T47D (cell line): ENCODE measurements at regions not wholly inside any gene's neighbourhood (a gene's known extent, or its start where the extent isn't known, plus 50 kb on each side); places are given as distances from the start of the nearest gene placed in this dataset.

Experiments used
- DNase-seq, 2 experiments: peaks; one replicate each; pipeline versions ENCODE4 v3.0.0 to v3.0.0-alpha.2; 2011 to 2012; ENCODE audit warnings: low read depth in 1 of 2, low spot score in 1 of 2
- JUND ChIP-seq: IDR thresholded peaks from 2 replicates; pipeline ENCODE4 v1.6.1; 2012; ENCODE audit warnings: low read depth
- in situ Hi-C: cut with HindIII; loops from 2 replicates; pipeline ENCODE4 v1.10.0; 2016; ENCODE audit warnings: low sequenced_read_pairs, low pct_unique_long_range_greater_than_20kb

DNA sequence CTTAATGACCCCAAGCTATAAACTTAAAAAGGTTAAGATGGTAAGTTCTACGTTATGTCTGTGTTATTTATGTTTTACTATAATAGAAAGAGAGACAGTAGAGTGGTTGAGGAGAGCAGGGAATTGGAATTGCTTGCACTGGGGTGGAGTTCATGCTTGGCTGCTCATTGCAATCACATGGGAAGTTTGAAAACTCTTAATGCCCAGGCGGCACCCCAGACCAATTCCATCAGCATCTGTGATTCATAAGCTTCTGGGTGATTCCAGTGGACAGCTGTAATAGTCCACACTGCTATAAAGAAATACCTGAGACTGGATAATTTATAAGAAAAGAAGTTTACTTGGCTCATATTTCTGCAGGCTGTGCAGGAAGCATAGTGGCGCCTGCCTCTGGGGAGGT lies 323.9 kb upstream of the MSX2 start:
- no peak for TF ChIP-seq JUND
- in situ Hi-C loops = no loop called here
- DNase-seq = no peak

DNA sequence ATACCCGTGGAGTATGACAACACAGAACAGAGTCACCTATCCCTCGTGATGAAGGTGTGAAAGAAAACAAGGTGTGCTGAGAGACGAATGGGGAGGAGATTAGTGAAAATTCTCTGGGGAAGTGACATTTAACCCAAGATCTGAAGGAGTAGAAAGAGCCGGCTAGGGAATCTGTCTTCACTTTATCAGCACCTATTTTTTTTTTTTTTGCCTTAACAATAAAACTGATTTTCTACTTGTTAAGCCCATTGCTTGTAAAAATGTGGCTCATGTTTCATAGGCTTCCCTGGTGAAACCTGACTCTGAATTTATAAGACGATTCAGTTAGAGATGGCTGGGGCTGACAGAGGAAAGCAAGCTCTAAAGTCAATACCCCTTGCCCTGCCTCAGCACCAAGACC lies 322.6 kb upstream of the MSX2 start:
- no peak for DNase-seq
- in situ Hi-C loops = no loop called here
- TF ChIP-seq JUND = no peak

DNA sequence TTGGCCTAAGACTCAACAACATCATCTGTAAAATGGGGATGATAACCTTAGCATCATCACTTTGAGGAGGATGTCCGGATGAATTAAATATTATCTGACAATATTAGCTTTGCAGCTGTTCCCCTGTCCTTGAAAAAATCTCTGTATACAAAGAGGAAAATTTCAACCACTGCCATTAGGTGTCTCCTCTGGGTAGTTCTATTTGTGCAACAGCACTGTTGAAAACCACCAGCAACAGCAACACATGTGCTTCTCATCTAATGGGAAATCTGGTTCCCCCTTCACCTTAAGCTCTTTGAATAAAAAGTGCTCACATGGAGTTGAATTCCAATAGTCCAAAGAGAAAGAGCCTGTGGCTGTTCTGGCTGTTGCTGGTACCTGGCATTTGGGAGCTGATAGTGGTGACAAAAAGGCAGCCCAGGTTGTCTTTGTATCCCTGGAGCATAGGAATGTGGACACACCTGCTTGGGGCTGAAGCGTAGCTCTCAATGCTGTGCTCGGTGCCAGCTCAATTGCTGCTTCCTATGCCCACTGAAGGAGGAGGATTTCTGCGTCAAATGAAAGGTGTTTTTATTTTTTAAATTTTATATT lies 322.1 kb upstream of the MSX2 start:
- in situ Hi-C loops = no loop called here
- peak; percentile 32 to 84 for DNase-seq
- no peak for TF ChIP-seq JUND

DNA sequence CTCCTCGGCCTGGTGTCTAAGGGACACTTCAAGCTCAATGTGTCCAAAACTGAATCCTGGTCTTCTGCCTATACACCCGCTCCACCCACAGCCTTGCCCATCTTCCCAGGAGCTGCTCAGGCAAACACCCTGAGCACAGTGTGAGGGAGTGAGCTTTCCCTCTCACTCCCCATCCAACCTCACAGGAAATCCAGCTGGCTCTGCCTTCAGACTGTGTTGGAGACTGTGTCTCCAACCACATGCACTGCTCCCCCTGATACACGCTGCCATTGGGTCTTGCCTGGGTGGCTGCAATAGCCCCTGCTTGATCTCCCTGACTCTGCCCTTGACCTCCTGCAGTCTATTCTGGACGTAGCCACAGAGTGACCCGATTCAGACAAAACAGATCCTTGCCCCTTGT lies 319.5 kb upstream of the MSX2 start:
- in situ Hi-C loops = no loop called here
- TF ChIP-seq JUND = no peak
- no peak for DNase-seq

DNA sequence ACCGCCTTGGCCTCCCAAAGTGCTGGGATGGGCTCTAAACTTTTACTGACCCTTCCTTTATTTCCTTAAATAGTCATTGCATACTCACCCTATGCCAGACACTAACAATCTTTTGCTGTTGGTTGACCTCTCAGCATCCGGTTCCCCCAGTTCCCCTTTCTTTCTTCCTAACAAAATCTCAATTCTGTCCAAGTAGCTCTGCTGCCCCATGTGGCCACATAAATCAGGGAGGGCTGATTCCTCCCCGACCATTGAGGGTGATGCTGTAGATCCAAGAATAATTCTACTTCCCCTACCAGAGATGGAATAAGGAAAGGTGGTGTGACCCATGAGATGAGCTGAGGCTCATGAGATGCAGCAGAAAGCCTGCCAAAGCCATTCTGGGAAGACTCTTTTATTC lies 315.3 kb upstream of the MSX2 start:
- peak in 1 of 2 experiments; percentile 46 for DNase-seq
- no peak for TF ChIP-seq JUND
- in situ Hi-C loops = no loop called here

DNA sequence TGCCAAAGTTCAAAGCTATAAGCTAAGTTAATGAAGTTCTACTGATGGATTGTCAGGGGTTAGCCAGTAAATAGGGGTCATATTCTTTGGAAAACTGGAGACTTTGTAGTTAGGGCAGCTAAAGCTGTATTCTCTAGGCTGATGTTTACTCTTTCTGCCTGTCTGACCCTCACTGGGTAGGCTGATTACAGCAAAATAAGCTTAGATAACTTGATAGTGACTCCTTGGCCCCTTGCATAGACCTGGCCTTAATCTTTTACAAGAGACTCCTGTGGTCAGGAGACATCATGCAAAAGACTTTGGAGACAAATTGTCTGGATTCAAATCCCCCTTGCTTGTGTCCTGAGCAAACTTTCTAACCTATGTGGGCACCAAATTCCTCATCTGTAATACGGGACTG lies 314.4 kb upstream of the MSX2 start:
- in situ Hi-C loops = no loop called here
- no peak for TF ChIP-seq JUND
- no peak for DNase-seq

DNA sequence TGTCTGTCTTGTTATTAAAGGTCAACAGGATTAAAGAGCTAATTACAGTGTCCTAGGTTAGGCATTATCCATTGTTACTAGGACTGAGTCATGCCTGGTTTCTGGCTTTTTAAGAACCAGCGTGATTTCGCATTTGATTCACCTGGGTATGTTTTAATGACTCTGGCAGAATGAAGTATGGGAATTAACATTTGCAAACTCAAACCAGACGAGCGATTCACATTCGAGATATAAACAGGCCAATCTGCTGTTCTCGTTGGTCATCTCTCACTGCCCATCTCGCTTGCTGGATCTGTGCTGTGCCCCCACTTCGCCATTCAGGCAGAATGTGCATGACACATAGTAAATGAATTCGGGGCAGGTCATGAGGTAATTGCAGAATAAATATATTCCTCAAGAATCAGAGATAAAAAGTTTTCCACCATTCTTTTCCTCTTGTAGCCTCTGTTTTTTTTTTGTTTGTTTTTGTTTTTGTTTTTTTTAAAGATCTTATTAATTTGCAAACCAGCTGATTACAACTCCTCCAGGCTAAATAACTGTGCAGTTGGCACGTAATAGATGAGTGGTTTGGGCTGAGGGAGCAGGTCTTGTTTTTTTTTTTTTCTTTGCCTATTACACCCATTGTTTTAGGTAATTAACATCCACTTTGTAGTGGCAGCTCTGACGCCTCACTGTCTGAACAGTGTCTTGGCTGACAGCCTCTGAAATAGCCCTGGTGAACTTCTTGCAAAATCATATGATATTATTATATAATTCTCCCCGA lies 313.5 kb upstream of the MSX2 start:
- in situ Hi-C loops = no loop called here
- no peak for TF ChIP-seq JUND
- no peak for DNase-seq

DNA sequence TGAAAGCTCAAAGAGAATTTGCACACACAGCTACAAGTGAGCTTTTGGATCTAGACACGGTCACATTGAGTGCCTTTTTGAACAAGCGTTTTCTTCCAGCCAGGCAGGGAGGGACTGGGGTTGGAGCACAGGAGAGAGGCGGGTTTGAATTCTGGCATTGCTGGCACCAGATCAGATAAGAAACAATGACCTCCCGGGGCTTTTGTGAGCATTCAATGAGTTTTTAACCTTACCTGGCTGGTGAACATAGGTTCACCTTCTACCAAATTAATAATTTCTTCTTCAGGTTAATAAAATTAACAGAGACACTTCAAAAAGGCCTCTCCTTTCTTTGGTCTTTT lies 312.9 kb upstream of the MSX2 start:
- TF ChIP-seq JUND = no peak
- no peak for DNase-seq
- in situ Hi-C loops = no loop called here

DNA sequence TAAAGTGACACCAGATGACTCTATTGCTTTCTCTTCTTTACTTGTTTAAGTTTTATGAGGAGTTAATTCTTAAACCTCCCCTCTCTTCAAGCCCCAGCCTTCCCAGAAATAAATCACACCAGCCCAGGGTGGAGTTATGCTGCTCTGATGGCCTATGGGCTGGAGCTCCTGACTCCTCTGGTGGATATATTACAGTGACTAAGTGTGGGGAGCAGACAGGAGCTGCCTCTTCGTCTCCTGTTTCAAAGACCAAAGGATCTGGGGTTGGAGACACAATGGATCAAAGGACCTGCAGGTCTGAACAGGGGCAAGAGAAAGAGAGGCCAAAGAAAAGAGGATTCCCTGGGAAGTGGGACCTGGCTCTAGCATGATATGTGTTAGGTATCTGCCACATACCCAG lies 312.0 kb upstream of the MSX2 start:
- in situ Hi-C loops = no loop called here
- DNase-seq = no peak
- no peak for TF ChIP-seq JUND

DNA sequence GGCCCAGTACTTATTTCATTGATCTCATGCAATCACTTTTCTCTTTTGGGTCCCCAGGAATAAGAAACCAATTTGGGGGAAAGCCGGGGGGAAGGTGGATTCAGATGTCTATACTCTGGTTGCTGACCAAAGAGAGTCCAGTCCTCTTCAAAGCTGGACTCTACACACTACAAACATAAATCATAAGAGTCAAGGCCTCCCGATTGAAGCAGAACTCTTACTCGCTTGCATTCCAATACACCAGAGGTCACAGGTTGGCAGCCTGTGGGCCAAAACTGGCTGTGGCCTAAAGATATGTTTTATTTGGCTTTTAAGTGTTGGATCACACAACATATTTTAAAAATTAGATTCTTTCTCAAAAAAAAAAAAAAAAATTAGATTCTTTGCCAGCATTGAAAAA lies 311.4 kb upstream of the MSX2 start:
- TF ChIP-seq JUND = no peak
- in situ Hi-C loops = no loop called here
- DNase-seq = no peak

DNA sequence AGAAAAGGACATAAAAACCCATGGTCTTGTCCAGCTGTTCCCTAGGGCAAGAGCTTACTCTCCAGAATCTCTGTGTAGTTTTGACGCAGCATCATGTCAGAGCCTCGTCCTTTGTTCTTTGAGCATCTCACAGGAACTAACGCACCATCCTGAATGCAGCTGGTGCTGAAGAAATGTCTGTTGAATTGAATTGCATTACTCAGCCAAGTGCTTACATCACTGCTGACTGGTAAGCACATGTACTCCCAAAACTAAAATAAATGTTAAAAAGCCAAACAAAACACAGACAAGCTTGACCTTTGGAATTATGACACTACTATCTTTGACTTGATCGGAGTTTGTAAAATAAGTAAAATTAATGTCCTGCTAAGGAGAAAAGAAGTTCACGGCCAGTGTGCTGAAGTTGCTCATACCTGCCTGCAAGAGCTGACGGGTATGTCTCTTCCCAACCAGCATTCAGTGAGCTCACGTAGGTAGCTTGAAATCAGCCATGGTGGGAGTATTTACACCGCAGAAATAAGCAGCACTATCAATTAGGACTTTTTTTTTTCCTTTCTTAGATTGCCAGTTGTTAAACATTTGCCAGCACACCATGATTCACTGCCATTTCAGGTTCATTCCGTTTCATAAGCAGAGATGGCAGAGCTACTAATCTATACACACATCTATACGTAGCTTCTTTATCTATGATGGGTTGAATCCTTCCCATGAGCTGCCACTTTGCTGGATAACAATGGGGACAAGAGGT lies 310.6 kb upstream of the MSX2 start:
- in situ Hi-C loops = no loop called here
- no peak for TF ChIP-seq JUND
- no peak for DNase-seq

DNA sequence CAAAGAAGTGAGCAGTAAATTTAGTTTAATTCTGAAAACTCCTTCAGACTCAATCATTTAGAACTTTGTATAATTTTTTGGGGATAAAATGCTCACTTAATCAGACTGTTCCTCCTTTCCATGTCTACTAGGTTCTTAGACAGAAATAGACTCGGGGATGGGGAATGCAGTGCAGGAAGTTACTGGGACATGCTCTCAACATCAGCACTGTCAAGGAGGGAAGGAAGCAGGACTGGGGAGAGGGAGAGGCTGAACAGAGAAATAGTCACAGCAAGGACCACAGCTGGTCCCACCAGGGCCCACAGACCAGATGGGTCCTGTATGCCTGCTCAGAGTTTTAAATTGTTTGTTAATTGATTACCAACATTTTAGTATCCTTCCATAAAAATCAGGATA lies 310.1 kb upstream of the MSX2 start:
- no peak for TF ChIP-seq JUND
- DNase-seq = no peak
- in situ Hi-C loops = no loop called here

DNA sequence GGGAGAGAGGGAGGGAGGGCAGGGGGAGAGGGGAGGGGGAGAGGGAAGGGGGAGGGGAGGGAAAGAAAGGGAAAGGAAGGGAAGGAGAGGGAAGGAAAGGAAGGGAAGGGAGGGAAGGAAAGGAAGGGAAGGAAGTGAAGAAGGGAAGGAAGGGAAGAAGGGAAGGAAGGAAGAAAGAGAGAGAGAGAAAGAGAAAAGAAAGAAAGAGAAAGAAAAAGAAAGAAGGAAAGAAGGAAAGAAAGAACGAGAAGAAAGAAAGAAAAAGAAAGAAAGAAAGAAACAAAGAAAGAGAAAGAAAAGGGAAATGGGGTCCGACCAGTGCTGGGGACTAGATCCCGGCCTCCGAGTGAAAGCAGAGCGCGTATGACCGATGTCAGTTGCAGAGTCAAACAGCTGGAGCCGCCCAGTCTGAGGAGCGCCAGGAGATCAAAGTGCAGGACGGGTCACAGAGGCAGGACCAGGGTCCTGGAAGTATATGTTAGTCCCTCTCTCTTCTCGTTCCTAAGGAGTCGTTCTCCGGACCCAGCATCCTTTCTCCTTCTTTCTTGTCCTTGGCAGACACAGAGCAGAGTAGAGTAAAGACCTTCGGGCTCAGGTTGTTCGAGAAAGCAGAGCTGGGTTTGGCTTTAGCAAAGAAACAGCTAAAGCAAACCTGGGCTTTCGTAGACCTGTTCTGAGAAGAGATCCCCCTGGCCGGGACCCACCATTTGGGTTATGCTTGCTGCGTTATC lies 305.4 kb upstream of the MSX2 start:
- peak; percentile 16 to 29 for DNase-seq
- no peak for TF ChIP-seq JUND
- in situ Hi-C loops = no loop called here
